ENCODE measurements at regions not wholly inside any gene's neighbourhood (a gene's known extent, or its start where the extent isn't known, plus 50 kb on each side); places are given as distances from the start of the nearest gene placed in this dataset.
A peak's percentile ranks its signal among the peaks of the same experiment; 100 is the strongest.
"Not testable (repeated sequence)": the region's sequence is repeated elsewhere in the genome, so short reads cannot be mapped to it uniquely, and the experiment has no call there.

- no peak for DNase-seq (ENCODE audit: low read depth in 3 of 3, low spot score in 2 of 3)
These were observed 117.7 kb upstream of the KCNJ3 start for GRCh38 chr2:154580767-154581166.

- DNase-seq (ENCODE audit: low read depth in 3 of 3, low spot score in 2 of 3), result not testable (repeated sequence)
These were observed 115.8 kb upstream of the KCNJ3 start for GRCh38 chr2:154582694-154583093.

- not testable (repeated sequence) for DNase-seq (ENCODE audit: low read depth in 3 of 3, low spot score in 2 of 3)
These were observed 115.2 kb upstream of the KCNJ3 start for GRCh38 chr2:154583274-154583673.

GRCh38 chr2:154587739-154588138 is 110.8 kb upstream of the KCNJ3 start:
- DNase-seq (ENCODE audit: low read depth in 3 of 3, low spot score in 2 of 3), result no peak

GRCh38 chr2:154588838-154589237 is 109.7 kb upstream of the KCNJ3 start:
- DNase-seq (ENCODE audit: low read depth in 3 of 3, low spot score in 2 of 3), result no peak

- no peak for DNase-seq (ENCODE audit: low read depth in 3 of 3, low spot score in 2 of 3)
These were observed 109.0 kb upstream of the KCNJ3 start for GRCh38 chr2:154589514-154589913.

GRCh38 chr2:154591294-154591820 is 107.1 kb upstream of the KCNJ3 start:
- DNase-seq (ENCODE audit: low read depth in 3 of 3, low spot score in 2 of 3), result no peak

- DNase-seq (ENCODE audit: low read depth in 3 of 3, low spot score in 2 of 3), result no peak
These were observed 99.3 kb upstream of the KCNJ3 start for GRCh38 chr2:154599189-154599588.

- DNase-seq (ENCODE audit: low read depth in 3 of 3, low spot score in 2 of 3), result no peak
These were observed 97.5 kb upstream of the KCNJ3 start for GRCh38 chr2:154600927-154601494.

GRCh38 chr2:154603682-154604081 is 94.8 kb upstream of the KCNJ3 start:
- DNase-seq (ENCODE audit: low read depth in 3 of 3, low spot score in 2 of 3), result no peak

GRCh38 chr2:154608438-154608837 is 90.1 kb upstream of the KCNJ3 start:
- no peak for DNase-seq (ENCODE audit: low read depth in 3 of 3, low spot score in 2 of 3)

GRCh38 chr2:154614906-154615305 is 83.6 kb upstream of the KCNJ3 start:
- DNase-seq (ENCODE audit: low read depth in 3 of 3, low spot score in 2 of 3), result no peak

- DNase-seq (ENCODE audit: low read depth in 3 of 3, low spot score in 2 of 3), result no peak
These were observed 81.8 kb upstream of the KCNJ3 start for GRCh38 chr2:154616659-154617058.

- DNase-seq (ENCODE audit: low read depth in 3 of 3, low spot score in 2 of 3), result no peak
These were observed 78.0 kb upstream of the KCNJ3 start for GRCh38 chr2:154620471-154620870.

- DNase-seq (ENCODE audit: low read depth in 3 of 3, low spot score in 2 of 3), result peak; percentile 10 to 30 (median 15)
These were observed 74.7 kb upstream of the KCNJ3 start for GRCh38 chr2:154623819-154624218.

- no peak for DNase-seq (ENCODE audit: low read depth in 3 of 3, low spot score in 2 of 3)
These were observed 61.0 kb upstream of the KCNJ3 start for GRCh38 chr2:154637456-154637855.

GRCh38 chr2:154638783-154639182 is 59.7 kb upstream of the KCNJ3 start:
- DNase-seq (ENCODE audit: low read depth in 3 of 3, low spot score in 2 of 3), result no peak

- DNase-seq (ENCODE audit: low read depth in 3 of 3, low spot score in 2 of 3), result no peak
These were observed 58.5 kb upstream of the KCNJ3 start for GRCh38 chr2:154640000-154640399.

All from right renal cortex interstitium (tissue), 3 donors.